ENCODE measurements at regions not wholly inside any gene's neighbourhood (a gene's known extent, or its start where the extent isn't known, plus 50 kb on each side); places are given as distances from the start of the nearest gene placed in this dataset.
"Not testable (repeated sequence)": the region's sequence is repeated elsewhere in the genome, so short reads cannot be mapped to it uniquely, and the experiment has no call there.

DNA sequence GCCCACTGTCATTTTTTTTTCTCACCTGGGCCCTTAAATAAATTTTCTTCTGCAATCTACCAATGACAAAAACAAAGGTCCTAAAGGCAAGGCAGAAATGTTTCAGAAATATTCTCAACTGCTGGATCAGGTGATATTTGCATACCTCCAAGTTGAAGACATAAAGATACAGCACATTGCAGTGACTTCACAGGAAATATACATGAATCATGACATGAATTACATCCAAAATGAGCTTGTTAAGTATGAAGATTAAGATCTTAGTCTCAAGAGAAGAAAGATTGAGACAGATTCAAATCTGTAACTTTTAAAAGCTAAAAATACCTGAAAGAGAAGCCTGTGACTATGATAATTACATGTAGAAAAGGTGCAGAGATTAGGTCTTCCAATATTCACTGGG lies 207.8 kb downstream of the SIPA1L2 start:
- no peak overlapping the region for H3K4me3 ChIP-seq (ENCODE audit: low read depth, low read length)
- TF ChIP-seq CTCF (IDR thresholded peaks at IDR 0.05; ENCODE audit: low read depth, low read length, missing control alignments): no peak
- no peak for DNase-seq (ENCODE audit: low read depth)

DNA sequence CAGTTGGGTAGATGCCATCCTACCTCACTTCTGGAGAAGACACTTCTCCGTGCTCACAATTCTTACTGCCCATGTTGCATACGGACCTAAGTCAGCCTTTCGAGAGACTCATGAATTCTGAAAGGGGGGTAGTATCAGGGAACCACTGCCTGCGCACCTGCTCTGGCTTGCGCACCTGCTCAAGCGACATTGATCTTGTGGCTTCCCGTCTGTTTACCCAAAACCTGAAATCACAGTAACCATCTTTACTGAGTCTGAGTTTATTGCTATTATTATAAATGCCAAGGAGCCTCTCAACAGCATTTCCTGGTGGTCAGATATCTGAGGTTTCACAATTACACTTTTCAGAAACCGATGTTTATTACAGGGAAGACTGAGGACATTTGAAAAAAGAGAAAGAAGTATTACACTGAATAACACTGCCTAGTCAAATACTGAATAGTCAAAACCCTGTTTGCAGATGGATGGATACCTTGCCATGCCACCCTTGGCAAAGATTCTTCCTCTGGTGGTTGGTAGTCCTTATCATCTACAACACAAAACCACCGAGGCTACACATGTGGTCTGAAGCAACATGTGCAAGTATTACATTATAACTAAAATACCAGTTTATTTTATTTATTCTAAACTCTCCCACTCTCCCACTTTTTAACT lies 208.7 kb downstream of the SIPA1L2 start:
- no peak for TF ChIP-seq CTCF (IDR thresholded peaks at IDR 0.05; ENCODE audit: low read depth, low read length, missing control alignments)
- no peak for DNase-seq (ENCODE audit: low read depth)
- no peak overlapping the region for H3K4me3 ChIP-seq (ENCODE audit: low read depth, low read length)

- no peak for DNase-seq (ENCODE audit: low read depth)
- no peak for TF ChIP-seq CTCF (IDR thresholded peaks at IDR 0.05; ENCODE audit: low read depth, low read length, missing control alignments)
- no peak overlapping the region for H3K4me3 ChIP-seq (ENCODE audit: low read depth, low read length)
These were observed 212.2 kb downstream of the SIPA1L2 start for GRCh38 chr1:232417636-232418248.

GRCh38 chr1:232416026-232416568 lies 213.8 kb downstream of the SIPA1L2 start:
- no peak for DNase-seq (ENCODE audit: low read depth)
- no peak for TF ChIP-seq CTCF (IDR thresholded peaks at IDR 0.05; ENCODE audit: low read depth, low read length, missing control alignments)

DNA sequence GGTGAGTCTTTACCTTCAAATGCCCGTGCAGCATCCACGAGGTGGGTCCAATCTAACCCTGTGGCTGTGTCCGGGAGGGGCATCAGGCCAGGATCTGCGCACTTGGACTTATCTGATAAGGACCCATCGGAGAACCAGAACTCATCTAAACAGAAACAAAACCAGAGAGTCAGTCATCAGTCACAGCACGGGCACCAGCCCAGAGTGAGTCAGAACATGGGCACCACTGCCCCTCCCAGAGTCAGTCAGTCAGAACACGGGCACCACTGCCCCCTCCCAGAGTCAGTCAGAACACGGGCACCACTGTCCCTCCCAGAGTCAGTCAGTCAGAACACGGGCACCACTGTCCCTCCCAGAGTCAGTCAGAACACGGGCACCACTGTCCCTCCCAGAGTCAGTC lies 214.5 kb downstream of the SIPA1L2 start:
- not testable (repeated sequence) for H3K4me3 ChIP-seq (ENCODE audit: low read depth, low read length); DNase-seq (ENCODE audit: low read depth)

More at GRCh38 chr1:232416026-232416568, 213.8 kb downstream of the SIPA1L2 start:
- H3K4me3 ChIP-seq (ENCODE audit: low read depth, low read length): no peak overlapping the region

DNA sequence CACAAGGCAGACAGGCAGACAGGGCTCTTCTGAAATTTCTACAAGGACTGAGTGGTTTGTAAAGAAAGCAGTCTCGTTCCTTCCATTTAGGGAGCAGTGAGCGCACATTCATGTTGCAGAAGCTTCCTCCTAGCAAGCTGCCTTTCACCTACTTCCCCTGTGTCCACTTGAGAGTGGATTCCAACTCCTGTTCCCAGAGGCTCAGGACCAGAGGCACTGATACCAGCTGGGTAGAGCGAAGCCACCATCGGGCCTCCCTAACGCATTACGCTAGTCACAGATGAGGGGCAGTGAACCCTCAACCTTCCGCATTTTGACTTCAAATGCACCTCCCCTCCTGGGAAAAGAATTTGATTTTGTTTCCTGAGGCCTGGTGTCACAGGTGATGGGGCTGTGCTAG lies 215.8 kb downstream of the SIPA1L2 start:
- TF ChIP-seq CTCF (IDR thresholded peaks at IDR 0.05; ENCODE audit: low read depth, low read length, missing control alignments): no peak
- H3K4me3 ChIP-seq (ENCODE audit: low read depth, low read length): no peak overlapping the region
- no peak for DNase-seq (ENCODE audit: low read depth)

DNA sequence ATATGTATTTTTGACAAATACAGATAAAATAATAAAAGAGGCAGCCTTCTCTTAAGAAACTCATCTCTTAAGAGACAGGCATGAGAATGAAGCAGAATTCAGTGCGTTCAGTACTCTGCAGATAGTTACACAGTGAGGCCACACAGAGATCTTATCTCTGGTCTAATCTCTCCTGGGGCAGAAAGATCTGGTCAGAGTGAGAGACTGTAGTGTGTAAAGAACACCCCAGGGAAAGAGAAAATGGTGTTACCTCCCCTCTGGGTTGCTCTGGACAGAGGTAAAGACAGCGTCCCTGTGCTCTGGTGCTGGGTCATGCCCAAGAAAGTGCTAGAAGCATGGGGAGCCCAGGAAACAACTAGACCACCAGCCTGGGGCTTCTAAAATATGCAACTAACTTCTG lies 216.3 kb downstream of the SIPA1L2 start:
- no peak for TF ChIP-seq CTCF (IDR thresholded peaks at IDR 0.05; ENCODE audit: low read depth, low read length, missing control alignments)
- DNase-seq (ENCODE audit: low read depth): no peak
- H3K4me3 ChIP-seq (ENCODE audit: low read depth, low read length): no peak overlapping the region
